Activated CD8-positive, alpha-beta T cell treated with anti-CD3 and anti-CD28 coated beads for 36 hours (primary cell): ENCODE measurements at regions not wholly inside any gene's neighbourhood (a gene's known extent, or its start where the extent isn't known, plus 50 kb on each side); places are given as distances from the start of the nearest gene placed in this dataset.

Experiments
- ATAC-seq: fragments of 200-7000 bp; cut with Tn5 transposase; one replicate; pipeline ENCODE4 v1.10.0; 2021; ENCODE audit warnings: mild to moderate bottlenecking, moderate library complexity
- CTCF ChIA-PET: fragments of 350-600 bp; sonication (Branson Sonifier 250); formaldehyde crosslinking; loops from one replicate; lab custom pipeline; 2021; ENCODE audit warnings: antibody characterized with exemption; lab: Charles Lee
- POLR2A ChIA-PET: fragments of 350-600 bp; sonication (Branson Sonifier 250); formaldehyde crosslinking; loops from one replicate; lab custom pipeline; 2021; ENCODE audit warnings: antibody characterized with exemption; lab: Charles Lee
- DNase-seq: peaks from one replicate; pipeline ENCODE4 v3.0.0-alpha.2; 2020
- H3K27ac Mint-ChIP-seq: one replicate; pipeline ENCODE4 v1.8.0; 2021; ENCODE audit warnings: mild to moderate bottlenecking, mixed read lengths
- H3K27me3 Mint-ChIP-seq: one replicate; pipeline ENCODE4 v1.8.0; 2021; ENCODE audit warnings: mixed read lengths
- H3K36me3 Mint-ChIP-seq: one replicate; pipeline ENCODE4 v1.8.0; 2021; ENCODE audit warnings: low read depth, mixed read lengths
- H3K4me1 Mint-ChIP-seq: one replicate; pipeline ENCODE4 v1.8.0; 2021; ENCODE audit warnings: low read depth, mixed read lengths
- H3K4me3 Mint-ChIP-seq: one replicate; pipeline ENCODE4 v1.8.0; 2021; ENCODE audit warnings: mild to moderate bottlenecking, moderate library complexity, mixed read lengths
- H3K9me3 Mint-ChIP-seq: one replicate; pipeline ENCODE4 v1.8.0; 2021; ENCODE audit warnings: mixed read lengths
- intact Hi-C: fragments of 100-400 bp; cut with micrococcal nuclease; formaldehyde crosslinking; loops from one replicate; pipeline ENCODE4 v1.10.0; 2022
- TF ChIP-seq, protein P1 (sequence below): fragments of 200-600 bp; IDR thresholded peaks from one replicate; pipeline ENCODE4 v1.8.0; 2022; ENCODE audit warnings: antibody characterized with exemption, mild to moderate bottlenecking

DNA sequence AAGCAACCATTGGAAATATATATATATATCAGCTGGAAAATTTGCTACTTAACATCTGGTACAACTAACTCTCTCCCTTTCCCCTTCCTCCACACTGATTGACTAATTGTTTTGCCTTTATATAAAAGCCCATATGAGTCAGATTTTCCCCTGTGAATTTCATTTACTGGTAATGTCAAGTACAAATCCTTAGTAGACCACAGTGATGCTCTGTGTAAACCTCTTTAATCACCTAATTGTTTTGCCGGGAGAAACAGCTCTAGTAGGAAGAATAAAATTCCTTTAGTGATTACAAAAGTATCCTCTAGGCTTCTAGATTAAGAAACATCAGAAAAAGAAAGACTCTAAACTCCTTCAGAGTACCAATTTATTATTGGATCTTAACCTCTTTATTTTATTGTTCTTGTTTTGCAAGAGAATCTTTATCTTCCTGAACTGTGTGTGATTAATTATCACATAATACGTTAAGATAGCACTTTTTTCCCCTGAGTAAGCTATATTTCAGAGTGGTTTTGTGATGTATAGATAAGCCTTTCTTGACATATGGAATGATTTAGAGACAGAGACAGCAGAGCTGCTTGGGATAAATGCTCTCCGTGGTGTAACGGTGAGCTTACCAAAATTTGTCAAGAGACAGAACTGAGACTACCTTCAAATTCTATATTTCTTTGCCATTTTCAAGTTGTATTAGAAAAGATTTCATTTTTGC is 1606.4 kb upstream of the TENM3 start:
- intact Hi-C loops: no loop called here

GRCh38 chr4:180637616-180638015 is 1605.6 kb upstream of the TENM3 start:
- peaks cover 3% of the 10 kb centered on the region for H3K4me1 Mint-ChIP-seq
- H3K36me3 Mint-ChIP-seq: no peaks in the 10 kb centered on the region
- ChIA-PET POLR2A (no interaction called here), CTCF (no interaction called here)
- TF ChIP-seq, protein P1, sequence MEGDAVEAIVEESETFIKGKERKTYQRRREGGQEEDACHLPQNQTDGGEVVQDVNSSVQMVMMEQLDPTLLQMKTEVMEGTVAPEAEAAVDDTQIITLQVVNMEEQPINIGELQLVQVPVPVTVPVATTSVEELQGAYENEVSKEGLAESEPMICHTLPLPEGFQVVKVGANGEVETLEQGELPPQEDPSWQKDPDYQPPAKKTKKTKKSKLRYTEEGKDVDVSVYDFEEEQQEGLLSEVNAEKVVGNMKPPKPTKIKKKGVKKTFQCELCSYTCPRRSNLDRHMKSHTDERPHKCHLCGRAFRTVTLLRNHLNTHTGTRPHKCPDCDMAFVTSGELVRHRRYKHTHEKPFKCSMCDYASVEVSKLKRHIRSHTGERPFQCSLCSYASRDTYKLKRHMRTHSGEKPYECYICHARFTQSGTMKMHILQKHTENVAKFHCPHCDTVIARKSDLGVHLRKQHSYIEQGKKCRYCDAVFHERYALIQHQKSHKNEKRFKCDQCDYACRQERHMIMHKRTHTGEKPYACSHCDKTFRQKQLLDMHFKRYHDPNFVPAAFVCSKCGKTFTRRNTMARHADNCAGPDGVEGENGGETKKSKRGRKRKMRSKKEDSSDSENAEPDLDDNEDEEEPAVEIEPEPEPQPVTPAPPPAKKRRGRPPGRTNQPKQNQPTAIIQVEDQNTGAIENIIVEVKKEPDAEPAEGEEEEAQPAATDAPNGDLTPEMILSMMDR: no peak
- H3K4me3 Mint-ChIP-seq: no peak overlapping the region
- H3K27me3 Mint-ChIP-seq: no peaks in the 10 kb centered on the region
- DNase-seq: no peak
- no peak overlapping the region for H3K27ac Mint-ChIP-seq
- no peaks in the 10 kb centered on the region for H3K9me3 Mint-ChIP-seq
- no peak for ATAC-seq
- intact Hi-C loops: no loop called here

More for the DNA sequence above, 1606.4 kb upstream of the TENM3 start:
- ChIA-PET CTCF (interaction anchor here (1.0 kb wide), 1 partner anchor 28 kb away, joined by 3 read pairs; no protein-coding TSS in a partner anchor), POLR2A (no interaction called here)
- Mint-ChIP-seq H3K27ac (no peak overlapping the region), H3K27me3 (no peaks in the 10 kb centered on the region), H3K36me3 (no peaks in the 10 kb centered on the region), H3K4me1 (peaks cover 3% of the 10 kb centered on the region), H3K4me3 (no peak overlapping the region), H3K9me3 (no peaks in the 10 kb centered on the region)
- ATAC-seq (no peak), DNase-seq (no peak)
- TF ChIP-seq, protein P1: no peak

DNA sequence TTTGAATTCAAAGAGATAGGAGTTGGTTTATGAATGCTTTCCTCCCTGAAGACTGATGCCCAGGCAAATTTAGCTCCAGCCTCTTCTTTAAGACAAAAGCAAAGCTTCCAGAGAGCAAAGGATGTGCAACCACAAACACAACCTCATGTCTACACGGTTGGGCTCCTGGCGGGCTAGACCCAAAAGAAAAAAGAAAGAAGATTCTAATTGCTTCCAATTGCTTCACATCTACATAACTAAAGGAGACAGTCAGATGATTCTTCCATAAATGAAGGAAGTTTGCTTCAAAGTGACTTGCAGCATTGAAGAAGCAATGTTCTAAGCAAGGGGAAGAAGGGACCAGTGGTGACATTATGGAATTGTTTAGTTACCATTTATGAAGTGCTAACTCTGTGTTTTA is 1603.0 kb upstream of the TENM3 start:
- POLR2A ChIA-PET: no interaction called here
- Mint-ChIP-seq H3K4me3 (no peak overlapping the region), H3K36me3 (no peaks in the 10 kb centered on the region), H3K27ac (no peak overlapping the region), H3K27me3 (no peaks in the 10 kb centered on the region), H3K9me3 (no peaks in the 10 kb centered on the region), H3K4me1 (peaks cover 3% of the 10 kb centered on the region)
- CTCF ChIA-PET: no interaction called here
- TF ChIP-seq, protein P1: no peak
- intact Hi-C loops: no loop called here
- DNase-seq (no peak), ATAC-seq (no peak)

GRCh38 chr4:180641495-180641894 is 1601.7 kb upstream of the TENM3 start:
- intact Hi-C loops: no loop called here
- H3K4me1 Mint-ChIP-seq: peaks cover 3% of the 10 kb centered on the region
- H3K4me3 Mint-ChIP-seq: no peak overlapping the region
- CTCF ChIA-PET: no interaction called here
- DNase-seq: no peak
- no peak for ATAC-seq
- TF ChIP-seq, protein P1: no peak
- H3K27ac Mint-ChIP-seq: no peak overlapping the region
- H3K36me3 Mint-ChIP-seq: no peaks in the 10 kb centered on the region
- POLR2A ChIA-PET: no interaction called here
- no peaks in the 10 kb centered on the region for H3K9me3 Mint-ChIP-seq
- H3K27me3 Mint-ChIP-seq: no peaks in the 10 kb centered on the region

GRCh38 chr4:180642732-180643131 is 1600.5 kb upstream of the TENM3 start:
- TF ChIP-seq, protein P1: no peak
- Mint-ChIP-seq H3K4me1 (no peaks in the 10 kb centered on the region), H3K4me3 (no peak overlapping the region), H3K27me3 (no peaks in the 10 kb centered on the region), H3K9me3 (no peaks in the 10 kb centered on the region), H3K36me3 (no peaks in the 10 kb centered on the region), H3K27ac (no peak overlapping the region)
- CTCF ChIA-PET: no interaction called here
- DNase-seq (no peak), ATAC-seq (no peak)
- POLR2A ChIA-PET: no interaction called here
- intact Hi-C loops: no loop called here
